Progenitor cell of endocrine pancreas (in vitro differentiated cells): ENCODE measurements at regions not wholly inside any gene's neighbourhood (a gene's known extent, or its start where the extent isn't known, plus 50 kb on each side); places are given as distances from the start of the nearest gene placed in this dataset.
"Not testable (repeated sequence)": the region's sequence is repeated elsewhere in the genome, so short reads cannot be mapped to it uniquely, and the experiment has no call there.

Experiments used
- DNase-seq: peaks from one replicate; pipeline ENCODE4 v3.0.0; 2021; ENCODE audit warnings: low spot score; ENCODE audit not compliant: unreplicated experiment
- H3K27ac Mint-ChIP-seq: 2 replicates; pipeline ENCODE4 v1.8.0; 2021; ENCODE audit warnings: mild to moderate bottlenecking, moderate library complexity, mixed read lengths
- H3K27me3 Mint-ChIP-seq: 2 replicates; pipeline ENCODE4 v1.8.0; 2021; ENCODE audit warnings: mixed read lengths
- H3K36me3 Mint-ChIP-seq: 2 replicates; pipeline ENCODE4 v1.8.0; 2022; ENCODE audit warnings: mixed read lengths; ENCODE audit not compliant: insufficient read depth
- H3K4me1 Mint-ChIP-seq: 2 replicates; pipeline ENCODE4 v1.8.0; 2021; ENCODE audit warnings: low read depth, mixed read lengths
- H3K4me3 Mint-ChIP-seq: 2 replicates; pipeline ENCODE4 v1.8.0; 2021; ENCODE audit warnings: low read depth, mild to moderate bottlenecking, moderate library complexity, mixed read lengths
- H3K9me3 Mint-ChIP-seq: 2 replicates; pipeline ENCODE4 v1.8.0; 2021; ENCODE audit warnings: low read depth, mixed read lengths
- CTCF ChIP-seq: fragments of 200-600 bp; sonication (generic); IDR thresholded peaks from one replicate; pipeline ENCODE4 v1.5.0; 2021; ENCODE audit warnings: antibody characterized with exemption, mild to moderate bottlenecking; ENCODE audit not compliant: unreplicated experiment

DNA sequence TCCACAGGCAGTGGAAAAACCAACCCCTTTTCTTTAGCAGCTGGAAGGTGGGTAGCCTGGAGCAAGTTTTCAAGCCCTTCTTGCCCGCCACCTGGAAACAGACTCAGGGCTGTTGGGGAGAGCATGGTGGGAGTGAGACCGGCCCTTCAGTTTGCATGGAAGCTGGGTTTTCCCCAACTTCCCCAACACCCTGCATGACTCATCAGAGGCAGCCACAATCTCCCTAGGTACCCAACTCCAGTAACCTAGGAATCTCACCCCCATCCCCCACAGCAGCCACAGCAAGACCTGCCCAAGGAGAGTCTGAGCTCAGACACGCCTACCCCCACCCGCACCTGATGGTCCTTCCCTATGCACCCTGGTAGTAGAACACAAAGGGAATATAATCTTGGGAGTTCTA lies 86.3 kb upstream of the IRAK1BP1 start:
- Mint-ChIP-seq H3K4me3 (no peak overlapping the region), H3K9me3 (peaks cover 15% of the 10 kb centered on the region), H3K27me3 (no peaks in the 10 kb centered on the region), H3K27ac (no peak overlapping the region), H3K4me1 (peaks cover 4% of the 10 kb centered on the region), H3K36me3 (no peaks in the 10 kb centered on the region)
- no peak for TF ChIP-seq CTCF
- no peak for DNase-seq

DNA sequence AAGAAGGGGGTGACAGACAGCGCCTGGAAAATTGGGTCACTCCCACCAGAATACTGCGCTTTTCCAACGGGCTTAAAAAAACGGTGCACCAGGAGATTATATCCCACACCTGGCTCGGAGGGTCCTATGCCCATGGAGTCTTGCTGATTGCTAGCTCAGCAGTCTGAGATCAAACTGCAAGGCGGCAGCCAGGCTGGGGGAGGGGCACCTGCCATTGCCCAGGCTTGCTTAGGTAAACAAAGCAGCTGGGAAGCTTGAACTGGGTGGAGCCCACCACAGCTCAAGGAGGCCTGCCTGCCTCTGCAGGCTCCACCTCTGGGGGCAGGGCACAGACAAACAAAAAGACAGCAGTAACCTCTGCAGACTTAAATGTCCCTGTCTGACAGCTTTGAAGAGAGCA lies 84.0 kb upstream of the IRAK1BP1 start:
- H3K27ac Mint-ChIP-seq, DNase-seq, H3K27me3 Mint-ChIP-seq, H3K4me1 Mint-ChIP-seq, H3K36me3 Mint-ChIP-seq, H3K4me3 Mint-ChIP-seq: not testable (repeated sequence)
- H3K9me3 Mint-ChIP-seq, result peaks cover 17% of the 10 kb centered on the region

DNA sequence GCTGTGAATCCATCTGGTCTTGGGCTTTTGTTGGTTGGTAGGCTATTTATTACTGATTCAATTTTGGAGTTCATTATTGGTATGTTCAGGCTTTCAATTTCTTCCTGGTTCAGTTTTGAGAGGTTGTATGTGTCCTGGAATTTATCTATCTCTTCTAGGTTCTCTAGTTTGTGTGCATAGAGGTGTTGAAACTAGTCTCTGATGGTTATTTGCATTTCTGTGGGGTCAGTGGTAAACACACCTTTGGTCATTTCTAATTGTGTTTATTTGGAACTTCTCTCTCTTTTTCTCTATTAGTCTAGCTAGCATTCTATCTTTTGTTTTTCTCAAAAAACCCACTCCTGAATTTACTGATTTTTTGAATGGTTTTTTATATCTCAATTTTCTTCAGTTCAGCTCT lies 70.1 kb upstream of the IRAK1BP1 start:
- Mint-ChIP-seq H3K9me3 (peaks cover 23% of the 10 kb centered on the region), H3K27ac (no peak overlapping the region), H3K4me1 (no peaks in the 10 kb centered on the region), H3K4me3 (no peak overlapping the region), H3K27me3 (no peaks in the 10 kb centered on the region), H3K36me3 (peaks cover 2% of the 10 kb centered on the region)
- DNase-seq, result no peak
- TF ChIP-seq CTCF, result no peak

GRCh38 chr6:78799682-78800081 lies 67.7 kb upstream of the IRAK1BP1 start:
- Mint-ChIP-seq H3K27me3 (no peaks in the 10 kb centered on the region), H3K4me1 (no peaks in the 10 kb centered on the region), H3K36me3 (peaks cover 2% of the 10 kb centered on the region), H3K9me3 (peaks cover 43% of the 10 kb centered on the region), H3K4me3 (no peak overlapping the region), H3K27ac (no peak overlapping the region)
- no peak for TF ChIP-seq CTCF
- DNase-seq, result no peak

DNA sequence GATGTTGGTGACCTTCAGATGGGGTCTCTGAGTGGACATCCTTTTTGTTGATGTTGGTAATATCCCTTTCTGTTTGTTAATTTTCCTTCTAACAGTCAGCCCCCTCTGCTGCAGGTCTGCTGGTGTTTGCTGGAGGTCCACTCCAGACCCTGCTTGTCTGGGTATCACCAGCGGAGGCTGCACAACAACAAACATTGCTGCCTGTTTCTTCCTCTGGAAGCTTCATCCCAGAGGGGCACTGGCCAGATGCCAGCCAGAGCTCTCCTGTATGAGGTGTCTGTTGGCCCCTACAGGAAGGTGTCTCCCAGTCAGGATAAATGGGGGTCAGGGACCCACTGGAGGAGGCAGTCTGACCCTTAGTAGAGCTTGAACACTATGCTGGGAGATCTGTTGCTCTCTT lies 60.6 kb upstream of the IRAK1BP1 start:
- not testable (repeated sequence) for H3K4me3 Mint-ChIP-seq, H3K36me3 Mint-ChIP-seq, H3K27me3 Mint-ChIP-seq, H3K4me1 Mint-ChIP-seq, DNase-seq, H3K27ac Mint-ChIP-seq
- peaks cover 25% of the 10 kb centered on the region for H3K9me3 Mint-ChIP-seq

DNA sequence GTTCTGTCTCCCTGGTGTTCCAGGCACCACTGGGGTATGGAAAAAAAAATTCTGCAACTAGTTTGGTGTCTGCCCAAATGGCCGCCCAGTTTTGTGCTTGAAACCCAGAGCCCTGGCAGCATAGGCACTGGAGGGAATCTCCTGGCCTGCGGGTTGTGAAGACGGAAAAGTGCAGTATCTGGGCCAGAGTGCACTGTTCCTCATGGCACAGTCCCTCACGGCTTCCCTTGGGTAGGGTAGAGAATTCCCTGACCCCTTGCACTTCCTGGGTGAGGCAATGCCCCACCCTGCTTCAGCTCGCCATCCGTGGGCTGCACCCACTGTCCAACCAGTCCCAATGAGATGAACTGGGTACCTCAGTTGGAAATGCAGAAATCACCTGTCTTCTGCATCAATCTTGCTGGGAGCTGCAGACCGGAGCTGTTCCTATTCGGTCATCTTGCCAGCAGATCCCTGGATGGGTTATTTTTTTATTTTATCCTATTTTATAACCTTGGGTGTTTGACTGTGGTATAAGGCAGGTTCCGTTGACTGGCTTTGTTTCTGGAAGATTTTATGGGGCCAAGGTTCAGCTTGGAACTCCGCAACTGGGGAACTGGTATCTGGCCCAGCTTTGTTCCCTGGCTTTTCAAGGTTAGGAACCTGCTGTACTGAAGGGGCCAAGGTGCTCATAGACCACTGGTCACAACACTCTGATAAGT lies 59.5 kb upstream of the IRAK1BP1 start:
- H3K27me3 Mint-ChIP-seq, DNase-seq, H3K4me1 Mint-ChIP-seq, H3K36me3 Mint-ChIP-seq, H3K27ac Mint-ChIP-seq, H3K4me3 Mint-ChIP-seq: not testable (repeated sequence)
- H3K9me3 Mint-ChIP-seq, result peaks cover 21% of the 10 kb centered on the region

DNA sequence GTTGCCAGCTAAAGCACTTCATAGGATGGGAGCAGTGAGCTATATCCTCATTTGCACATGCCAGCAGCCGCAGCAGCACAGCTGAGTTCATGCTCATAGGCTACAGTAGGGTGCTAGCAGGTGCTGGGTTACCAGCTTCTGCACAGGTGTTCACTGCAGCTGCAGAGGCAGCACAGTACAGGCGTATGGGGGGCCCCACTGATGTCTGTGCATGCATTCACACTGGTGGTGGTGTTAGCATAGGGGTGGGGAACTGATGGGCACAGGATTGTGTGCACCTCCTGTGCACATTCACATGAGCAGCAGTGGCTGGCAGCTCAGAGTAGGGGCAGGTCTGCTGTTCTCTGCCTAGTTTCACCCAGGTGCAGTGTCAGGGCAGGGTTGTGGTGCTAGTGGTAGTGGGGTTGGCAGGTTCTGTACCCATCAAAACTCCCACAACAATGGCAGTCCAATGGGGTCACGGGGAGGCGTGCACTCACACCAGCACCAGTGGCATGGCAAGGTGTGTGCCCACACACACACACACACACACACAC lies 58.9 kb upstream of the IRAK1BP1 start:
- TF ChIP-seq CTCF, result no peak
- H3K4me1 Mint-ChIP-seq, result no peaks in the 10 kb centered on the region
- no peak for DNase-seq
- peaks cover 16% of the 10 kb centered on the region for H3K9me3 Mint-ChIP-seq
- no peak overlapping the region for H3K4me3 Mint-ChIP-seq
- no peaks in the 10 kb centered on the region for H3K27me3 Mint-ChIP-seq
- H3K27ac Mint-ChIP-seq, result no peak overlapping the region
- H3K36me3 Mint-ChIP-seq, result no peaks in the 10 kb centered on the region
